CD1c-positive myeloid dendritic cell (primary cell): ENCODE measurements at regions not wholly inside any gene's neighbourhood (a gene's known extent, or its start where the extent isn't known, plus 50 kb on each side); places are given as distances from the start of the nearest gene placed in this dataset.
"Not testable (repeated sequence)": the region's sequence is repeated elsewhere in the genome, so short reads cannot be mapped to it uniquely, and the experiment has no call there.

Source experiments
- DNase-seq: peaks from one replicate; pipeline ENCODE4 v3.0.0-alpha.2; 2016; ENCODE audit errors: extremely low spot score

DNA sequence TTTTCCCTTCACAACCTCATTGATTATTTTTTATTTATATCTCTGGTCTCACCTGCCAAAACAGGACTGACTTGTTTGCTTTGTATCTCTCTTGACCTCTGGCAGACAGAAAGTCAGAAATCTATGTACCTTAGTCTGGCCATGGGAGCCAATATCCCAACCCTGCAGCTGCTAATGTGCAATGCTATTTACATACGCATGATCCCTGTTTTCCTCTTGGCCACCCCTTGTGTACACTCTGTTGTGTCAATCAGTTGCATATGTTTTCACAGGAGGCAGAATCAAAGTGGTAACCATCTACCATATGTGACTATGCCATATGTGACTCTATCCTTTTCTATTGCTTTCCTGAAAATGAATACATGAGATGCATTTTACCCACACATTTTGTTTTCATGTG is 688.8 kb downstream of the PLA2G4A start:
- no peak for DNase-seq

- no peak for DNase-seq
Measured at GRCh38 chr1:187527346-187527745, 698.6 kb downstream of the PLA2G4A start.

GRCh38 chr1:187537936-187538335 is 709.2 kb downstream of the PLA2G4A start:
- DNase-seq: no peak

- no peak for DNase-seq
Measured at GRCh38 chr1:187549540-187549939, 720.8 kb downstream of the PLA2G4A start.

DNA sequence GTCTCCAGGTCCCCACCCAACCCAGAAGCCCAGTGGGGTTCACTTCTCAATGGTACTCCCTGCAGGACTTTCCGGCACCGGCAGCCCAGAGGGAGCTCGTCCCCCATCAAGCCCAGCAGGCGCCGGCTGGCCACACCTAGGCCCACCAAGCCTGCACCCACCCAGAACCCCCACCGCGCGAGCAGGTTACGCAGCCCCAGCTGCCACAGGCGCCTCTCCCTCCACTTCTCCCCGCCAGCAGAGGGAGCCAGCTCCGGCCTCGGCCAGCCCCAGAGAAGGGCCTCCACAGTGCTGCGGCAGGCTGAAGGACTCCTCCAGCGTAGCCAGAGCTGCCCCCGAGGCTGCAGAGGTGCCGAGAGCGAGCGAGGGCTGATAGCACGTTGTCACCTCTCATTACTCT is 722.3 kb downstream of the PLA2G4A start:
- DNase-seq: no peak

- no peak for DNase-seq
Measured at GRCh38 chr1:187563191-187563590, 734.4 kb downstream of the PLA2G4A start.

DNA sequence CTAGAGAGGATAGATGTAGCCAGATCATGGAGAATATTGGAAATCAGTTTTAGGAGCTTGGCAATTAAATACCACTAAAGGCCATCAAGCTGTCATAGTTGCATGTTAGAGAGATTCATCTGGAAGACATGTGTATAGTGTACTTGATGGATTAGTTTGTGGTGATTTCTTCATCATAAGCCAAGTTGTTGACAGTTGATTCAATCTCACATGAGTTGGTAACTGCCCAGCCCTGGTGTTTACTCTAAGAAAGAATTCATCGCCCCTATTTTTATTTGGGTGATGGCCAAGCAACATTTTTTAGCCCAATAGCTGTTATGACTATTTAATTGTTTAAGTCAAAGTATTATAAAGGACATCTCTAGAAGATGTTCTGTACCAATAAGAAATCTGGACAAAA is 737.6 kb downstream of the PLA2G4A start:
- DNase-seq: no peak

DNA sequence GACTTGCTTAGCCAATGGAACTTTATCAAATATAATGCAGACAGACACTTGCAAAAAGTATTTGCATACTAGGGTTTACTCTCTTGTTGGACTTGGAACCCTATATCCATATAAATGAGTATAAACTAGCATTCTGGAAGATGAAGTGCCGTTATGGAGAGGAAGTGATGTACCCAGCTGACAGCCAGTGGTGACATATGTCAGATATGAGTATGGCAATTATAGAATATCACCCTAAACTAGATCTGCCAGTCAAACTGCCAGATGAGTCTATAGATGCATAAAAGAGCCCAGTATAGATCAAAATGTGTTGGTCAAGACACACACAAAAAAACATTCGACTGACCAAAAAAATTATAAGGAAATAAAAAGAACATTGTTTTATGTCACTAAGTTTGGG is 739.3 kb downstream of the PLA2G4A start:
- no peak for DNase-seq

GRCh38 chr1:187570166-187570565 is 741.4 kb downstream of the PLA2G4A start:
- DNase-seq: no peak

DNA sequence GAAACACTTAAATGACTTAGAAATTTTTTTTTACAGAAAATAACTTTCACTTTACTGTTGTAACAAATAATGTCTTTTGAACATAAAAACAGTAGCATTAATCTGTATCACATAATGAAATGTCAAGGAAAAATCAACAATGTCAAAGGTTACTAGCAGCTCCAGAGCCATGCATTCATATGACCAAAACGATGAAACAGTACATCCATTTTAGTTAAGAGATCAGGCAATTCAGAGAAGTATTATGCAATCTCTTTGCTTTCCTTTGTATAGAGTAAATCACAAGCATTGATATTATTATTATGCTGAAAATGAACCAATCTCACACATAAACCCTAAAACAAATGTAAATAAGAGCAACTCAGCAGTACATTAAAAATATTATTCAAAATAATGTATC is 748.9 kb downstream of the PLA2G4A start:
- no peak for DNase-seq

DNA sequence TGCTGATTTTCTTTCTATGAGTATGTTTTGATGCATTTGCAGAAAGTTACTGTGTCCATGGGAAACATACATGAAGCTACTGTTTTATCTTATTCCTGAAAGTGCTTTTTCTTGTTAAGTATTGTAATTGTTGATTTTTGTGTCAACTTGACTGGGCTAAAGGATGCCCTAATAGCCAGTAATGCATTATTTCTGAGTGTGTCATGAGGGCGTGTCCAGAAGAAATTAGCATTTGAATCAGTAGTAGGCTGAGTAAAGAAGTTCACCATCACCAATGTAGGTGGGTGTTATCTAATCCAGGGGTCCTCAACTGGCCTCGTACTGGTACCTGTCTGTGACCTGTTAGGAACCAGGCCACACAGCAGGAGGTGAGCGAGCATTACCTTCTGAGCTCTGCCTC is 760.2 kb downstream of the PLA2G4A start:
- DNase-seq: no peak

- no peak for DNase-seq
Measured at GRCh38 chr1:187605736-187606135, 777.0 kb downstream of the PLA2G4A start.

- not testable (repeated sequence) for DNase-seq
Measured at GRCh38 chr1:187615853-187616735, 787.3 kb downstream of the PLA2G4A start.

DNA sequence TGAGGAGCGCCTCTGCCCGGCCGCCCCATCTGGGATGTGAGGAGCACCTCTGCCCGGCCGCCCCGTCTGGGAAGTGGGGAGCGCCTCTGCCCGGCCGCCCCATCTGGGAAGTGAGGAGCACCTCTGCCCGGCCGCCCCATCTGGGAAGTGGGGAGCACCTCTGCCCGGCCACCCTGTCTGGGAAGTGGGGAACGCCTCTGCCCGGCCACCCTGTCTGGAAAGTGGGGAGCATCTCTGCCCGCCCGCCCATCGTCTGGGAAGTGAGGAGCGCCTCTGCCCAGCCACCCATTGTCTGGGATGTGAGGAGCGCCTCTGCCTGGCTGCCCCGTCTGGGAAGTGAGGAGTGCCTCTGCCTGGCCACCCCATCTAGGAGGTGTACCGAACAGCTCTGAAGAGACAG is 788.1 kb downstream of the PLA2G4A start:
- DNase-seq: not testable (repeated sequence)

DNA sequence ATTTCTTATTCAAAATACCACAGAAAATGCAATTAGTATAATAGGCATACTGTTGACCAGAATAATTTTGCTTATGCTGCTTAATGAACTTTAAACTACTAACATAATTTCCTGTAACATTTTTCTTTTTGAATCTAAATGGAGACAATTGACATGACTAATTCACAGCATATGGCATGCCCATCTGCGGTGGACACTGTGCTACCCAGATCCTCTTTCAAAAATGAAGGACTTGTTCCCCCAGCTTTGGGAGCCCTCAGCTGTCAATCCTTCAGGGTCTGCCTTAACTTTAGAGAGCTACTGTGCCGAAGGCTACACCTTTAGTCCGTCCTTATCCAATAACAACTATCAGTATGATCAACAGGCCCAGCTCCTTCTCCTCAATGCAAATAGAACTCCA is 789.0 kb downstream of the PLA2G4A start:
- no peak for DNase-seq

GRCh38 chr1:187619175-187619574 is 790.4 kb downstream of the PLA2G4A start:
- DNase-seq: no peak

DNA sequence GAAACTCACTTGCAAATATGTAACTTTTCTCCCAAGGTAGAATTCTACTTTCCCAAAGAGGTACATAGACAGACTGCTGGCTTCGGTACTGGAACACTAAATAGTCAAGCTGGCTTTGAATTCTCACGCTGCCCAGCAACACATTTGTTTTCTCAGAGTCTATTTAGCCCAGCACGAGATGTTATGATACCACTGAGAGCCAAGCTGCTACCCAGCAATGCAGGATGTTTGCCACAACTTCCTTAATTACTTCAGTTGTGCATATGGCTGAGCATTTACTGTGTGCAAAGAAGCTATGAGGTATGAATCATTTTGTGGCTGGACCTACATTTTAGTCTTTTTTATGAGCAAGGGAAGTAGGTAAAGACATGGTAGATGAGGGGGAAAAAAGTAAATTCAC is 793.2 kb downstream of the PLA2G4A start:
- DNase-seq: no peak

GRCh38 chr1:187622545-187622944 is 793.8 kb downstream of the PLA2G4A start:
- no peak for DNase-seq

DNA sequence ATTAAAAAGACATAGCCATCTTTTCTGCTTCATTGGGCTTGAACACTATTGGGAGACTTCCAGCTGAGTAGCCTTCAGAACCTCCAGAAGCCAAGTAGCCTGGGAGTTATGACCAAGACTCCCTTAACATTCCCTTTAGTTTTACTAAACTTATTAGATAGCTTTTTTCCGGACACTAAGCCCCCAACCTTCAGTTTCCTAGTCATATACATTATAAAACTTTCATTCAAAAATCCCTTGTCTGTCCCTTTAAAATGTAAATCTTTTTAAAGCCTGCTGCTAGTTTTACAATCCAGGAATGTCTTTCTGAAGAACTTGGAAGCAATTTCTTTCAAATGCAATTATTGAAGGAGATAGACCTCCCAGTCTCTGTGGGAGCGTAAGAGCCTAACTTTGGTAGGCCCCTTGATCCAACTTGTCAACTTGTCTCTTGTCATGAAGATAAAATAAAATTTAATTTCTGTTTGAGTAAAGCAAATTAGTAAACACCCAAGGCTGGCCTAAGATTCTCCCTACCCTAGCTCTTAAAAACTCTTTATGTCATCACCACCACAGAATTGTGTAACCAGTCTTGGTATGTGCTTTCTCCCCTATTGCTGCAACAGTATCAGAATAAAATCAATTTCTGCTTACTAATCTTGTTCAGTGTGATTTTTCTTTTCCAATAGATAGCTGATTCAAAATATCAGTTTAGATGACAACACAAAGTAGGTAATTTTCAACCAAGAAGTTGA is 796.2 kb downstream of the PLA2G4A start:
- no peak for DNase-seq

- DNase-seq: no peak
Measured at GRCh38 chr1:187626056-187626455, 797.3 kb downstream of the PLA2G4A start.

GRCh38 chr1:187627516-187627915 is 798.8 kb downstream of the PLA2G4A start:
- DNase-seq: no peak

GRCh38 chr1:187629075-187629474 is 800.3 kb downstream of the PLA2G4A start:
- DNase-seq: no peak
